ENCODE measurements at regions not wholly inside any gene's neighbourhood (a gene's known extent, or its start where the extent isn't known, plus 50 kb on each side); places are given as distances from the start of the nearest gene placed in this dataset.

DNA sequence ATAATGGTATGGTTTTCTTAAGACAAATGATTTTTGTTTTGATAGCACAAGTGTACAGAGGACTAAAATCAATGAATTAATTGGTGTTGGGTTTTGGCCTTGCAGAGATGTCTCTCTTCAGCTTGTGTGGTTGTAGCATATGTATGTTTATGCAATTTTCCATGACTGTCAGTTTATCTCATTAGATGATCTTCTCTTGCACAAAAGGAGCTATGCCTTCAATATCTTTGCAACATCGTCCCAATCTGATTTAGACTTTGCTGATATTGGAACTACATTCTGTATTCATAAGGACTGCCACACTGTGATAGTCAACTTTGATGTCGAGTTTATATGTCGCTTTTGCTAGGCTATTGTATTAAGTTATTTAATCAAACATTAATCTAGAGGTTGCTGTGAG is 140.0 kb upstream of the TAF11L2 start:
- TF ChIP-seq POLR2A (IDR thresholded peaks at IDR 0.05) (no peak), EP300 (IDR thresholded peaks at IDR 0.05) (no peak)
- TF ChIP-seq, protein P1, sequence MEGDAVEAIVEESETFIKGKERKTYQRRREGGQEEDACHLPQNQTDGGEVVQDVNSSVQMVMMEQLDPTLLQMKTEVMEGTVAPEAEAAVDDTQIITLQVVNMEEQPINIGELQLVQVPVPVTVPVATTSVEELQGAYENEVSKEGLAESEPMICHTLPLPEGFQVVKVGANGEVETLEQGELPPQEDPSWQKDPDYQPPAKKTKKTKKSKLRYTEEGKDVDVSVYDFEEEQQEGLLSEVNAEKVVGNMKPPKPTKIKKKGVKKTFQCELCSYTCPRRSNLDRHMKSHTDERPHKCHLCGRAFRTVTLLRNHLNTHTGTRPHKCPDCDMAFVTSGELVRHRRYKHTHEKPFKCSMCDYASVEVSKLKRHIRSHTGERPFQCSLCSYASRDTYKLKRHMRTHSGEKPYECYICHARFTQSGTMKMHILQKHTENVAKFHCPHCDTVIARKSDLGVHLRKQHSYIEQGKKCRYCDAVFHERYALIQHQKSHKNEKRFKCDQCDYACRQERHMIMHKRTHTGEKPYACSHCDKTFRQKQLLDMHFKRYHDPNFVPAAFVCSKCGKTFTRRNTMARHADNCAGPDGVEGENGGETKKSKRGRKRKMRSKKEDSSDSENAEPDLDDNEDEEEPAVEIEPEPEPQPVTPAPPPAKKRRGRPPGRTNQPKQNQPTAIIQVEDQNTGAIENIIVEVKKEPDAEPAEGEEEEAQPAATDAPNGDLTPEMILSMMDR (IDR thresholded peaks at IDR 0.05) = no peak
